ENCODE measurements at regions not wholly inside any gene's neighbourhood (a gene's known extent, or its start where the extent isn't known, plus 50 kb on each side); places are given as distances from the start of the nearest gene placed in this dataset.

- TF ChIP-seq ZNF462 (CRISPR knock-in tag; IDR thresholded peaks at IDR 0.05), result no peak
These were observed 490.9 kb downstream of the FLRT2 start (continued) for GRCh38 chr14:86020841-86021240.

GRCh38 chr14:86015941-86016340 is 486.0 kb downstream of the FLRT2 start:
- Histone ChIP-seq H3K79me2 (replicated peaks; ENCODE audit: insufficient read depth) (no peaks in the 10 kb centered on the region), H3F3A (replicated peaks; ENCODE audit: low read depth) (no peaks in the 10 kb centered on the region), H4K20me1 (replicated peaks; ENCODE audit: insufficient read depth) (no peaks in the 10 kb centered on the region), H3K9me2 (ENCODE audit: insufficient read depth) (no peaks in the 10 kb centered on the region; the same call in 1 of the 2 replicates), H3K36me3 (ENCODE audit: insufficient read depth) (no peaks in the 10 kb centered on the region), H3K27me3 (ENCODE audit: insufficient read depth) (no peaks in the 10 kb centered on the region), H3K4me2 (no peak overlapping the region), H2AFZ (no peak overlapping the region), H3K4me3 (no peak overlapping the region), H3K27ac (ENCODE audit: low read depth) (no peak overlapping the region), H3K4me1 (ENCODE audit: insufficient read depth) (peaks cover 14% of the 10 kb centered on the region; the same call in 1 of the 2 replicates)
- no peak overlapping the region for H3K4me3 Mint-ChIP-seq
- H3K36me3 Mint-ChIP-seq (ENCODE audit: low read depth), result no peaks in the 10 kb centered on the region
- H3K9me3 Mint-ChIP-seq, result no peaks in the 10 kb centered on the region
- peaks cover 11% of the 10 kb centered on the region; the same call in 2 of the 3 replicates for H3K4me1 Mint-ChIP-seq
- no peak for TF ChIP-seq EZH2 (IDR thresholded peaks at IDR 0.05; ENCODE audit: low read depth, unreplicated experiment)
- TF ChIP-seq ZNF331 (CRISPR knock-in tag; IDR thresholded peaks at IDR 0.05; ENCODE audit: low read depth), result no peak
- TF ChIP-seq JUNB (IDR thresholded peaks at IDR 0.05; ENCODE audit: unreplicated experiment), result no peak
- TF ChIP-seq STAT1 (IDR thresholded peaks at IDR 0.05; ENCODE audit: unreplicated experiment), result no peak
- TF ChIP-seq ETS1 (IDR thresholded peaks at IDR 0.05), result no peak
- TF ChIP-seq NANOG (IDR thresholded peaks at IDR 0.05; ENCODE audit: borderline replicate concordance), result no peak
- no peak for TF ChIP-seq CTCF (conservative IDR thresholded peaks at IDR 0.05; ENCODE audit: low read depth in 2 of 2)
- ATAC-seq, result no peak
- no peak overlapping the region for H3K27ac Mint-ChIP-seq
- DNase-seq (ENCODE audit: low spot score), result no peak
- H3K27me3 Mint-ChIP-seq (ENCODE audit: insufficient read depth, low read depth, poor library complexity), result no peaks in the 10 kb centered on the region

All from GM23338 (cell line).